ENCODE measurements at regions not wholly inside any gene's neighbourhood (a gene's known extent, or its start where the extent isn't known, plus 50 kb on each side); places are given as distances from the start of the nearest gene placed in this dataset.

DNA sequence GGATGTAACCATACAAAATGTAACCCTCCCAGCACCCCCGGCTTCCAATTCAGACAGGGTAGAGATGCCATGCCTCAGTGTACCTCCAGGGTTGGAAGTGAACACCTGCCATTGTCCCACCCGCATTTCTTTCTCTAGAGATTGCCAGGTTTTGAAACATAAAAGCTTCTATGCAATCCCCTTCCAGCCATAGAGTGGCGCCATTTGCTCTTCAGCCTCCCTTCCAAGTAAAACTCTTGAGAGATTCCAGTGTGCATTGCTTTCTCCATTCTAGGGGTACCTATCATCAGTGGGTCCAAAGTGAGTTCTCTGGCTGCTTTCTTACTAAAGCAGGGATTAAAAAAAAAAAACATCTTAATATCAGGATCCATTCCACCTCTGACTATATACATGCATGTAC lies 133.1 kb upstream of the RPL38 start:
- TF ChIP-seq, protein P1, sequence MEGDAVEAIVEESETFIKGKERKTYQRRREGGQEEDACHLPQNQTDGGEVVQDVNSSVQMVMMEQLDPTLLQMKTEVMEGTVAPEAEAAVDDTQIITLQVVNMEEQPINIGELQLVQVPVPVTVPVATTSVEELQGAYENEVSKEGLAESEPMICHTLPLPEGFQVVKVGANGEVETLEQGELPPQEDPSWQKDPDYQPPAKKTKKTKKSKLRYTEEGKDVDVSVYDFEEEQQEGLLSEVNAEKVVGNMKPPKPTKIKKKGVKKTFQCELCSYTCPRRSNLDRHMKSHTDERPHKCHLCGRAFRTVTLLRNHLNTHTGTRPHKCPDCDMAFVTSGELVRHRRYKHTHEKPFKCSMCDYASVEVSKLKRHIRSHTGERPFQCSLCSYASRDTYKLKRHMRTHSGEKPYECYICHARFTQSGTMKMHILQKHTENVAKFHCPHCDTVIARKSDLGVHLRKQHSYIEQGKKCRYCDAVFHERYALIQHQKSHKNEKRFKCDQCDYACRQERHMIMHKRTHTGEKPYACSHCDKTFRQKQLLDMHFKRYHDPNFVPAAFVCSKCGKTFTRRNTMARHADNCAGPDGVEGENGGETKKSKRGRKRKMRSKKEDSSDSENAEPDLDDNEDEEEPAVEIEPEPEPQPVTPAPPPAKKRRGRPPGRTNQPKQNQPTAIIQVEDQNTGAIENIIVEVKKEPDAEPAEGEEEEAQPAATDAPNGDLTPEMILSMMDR (IDR thresholded peaks at IDR 0.05): no peak
- ATAC-seq: no peak
- intact Hi-C loops (cut with DNase I): no loop called here
- peaks cover 6% of the 10 kb centered on the region for H3K9me3 ChIP-seq
- H3K36me3 ChIP-seq: no peaks in the 10 kb centered on the region
- no peaks in the 10 kb centered on the region for H3K27me3 ChIP-seq (ENCODE audit: low read depth)
- no peak overlapping the region for H3K4me3 ChIP-seq
- no peaks in the 10 kb centered on the region for H3K4me1 ChIP-seq
- no peak overlapping the region for H3K27ac ChIP-seq
- no peak for DNase-seq

DNA sequence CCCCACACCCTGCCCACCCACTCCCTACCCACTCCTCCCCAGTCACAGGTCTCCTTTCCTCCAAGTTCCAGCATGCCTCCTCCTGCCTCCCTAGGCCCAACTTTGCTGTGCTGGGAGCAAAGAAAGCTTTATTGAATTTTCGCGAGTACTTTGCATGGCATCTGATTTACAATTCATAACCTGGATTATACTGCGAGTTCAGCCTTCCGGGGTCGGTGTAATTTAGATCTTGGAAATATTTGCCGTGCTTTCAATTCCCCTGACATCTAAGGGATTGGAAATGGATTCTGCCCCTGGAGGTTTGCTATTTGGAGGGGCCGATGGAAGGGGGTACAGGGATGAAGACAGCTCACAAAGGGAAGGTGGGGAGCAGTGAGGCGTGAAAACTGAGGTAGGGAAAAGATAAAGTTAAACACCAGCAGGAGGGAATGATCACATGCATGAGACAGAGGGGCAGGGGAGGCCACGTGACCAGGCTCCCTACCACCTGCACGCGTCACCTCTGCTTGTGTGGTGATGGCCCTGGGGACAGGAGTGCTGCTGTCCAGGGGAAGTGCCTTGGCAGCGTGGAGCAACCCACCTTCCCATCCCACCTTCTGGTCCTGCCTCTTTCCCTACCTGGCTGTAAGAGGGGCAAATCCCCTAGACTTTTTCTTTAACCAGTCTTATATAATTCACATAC lies 132.3 kb upstream of the RPL38 start:
- Histone ChIP-seq H3K4me3 (no peak overlapping the region), H3K9me3 (peaks cover 6% of the 10 kb centered on the region), H3K27ac (no peak overlapping the region), H3K4me1 (no peaks in the 10 kb centered on the region), H3K36me3 (no peaks in the 10 kb centered on the region), H3K27me3 (ENCODE audit: low read depth) (no peaks in the 10 kb centered on the region)
- no peak for DNase-seq
- TF ChIP-seq, protein P1 (IDR thresholded peaks at IDR 0.05): no peak
- no peak for ATAC-seq
- intact Hi-C loops (cut with DNase I): no loop called here

DNA sequence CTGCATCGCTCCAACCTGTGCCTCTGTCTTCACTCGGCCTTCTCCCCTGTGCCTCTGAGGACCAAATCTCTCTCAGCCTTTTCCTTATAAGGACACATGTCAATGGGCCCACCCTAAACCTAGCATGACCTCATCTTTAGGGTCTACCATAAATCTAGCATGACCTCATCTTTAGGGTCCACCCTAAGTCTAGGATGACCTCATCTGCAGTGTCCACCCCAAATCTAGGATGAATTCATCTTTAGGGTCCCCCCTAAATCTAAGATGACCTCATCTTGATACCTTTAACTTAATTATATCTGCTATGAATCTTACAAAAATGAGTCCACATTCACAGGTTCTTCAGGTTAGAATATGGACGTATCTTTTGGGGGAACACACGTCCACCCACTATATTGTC lies 131.1 kb upstream of the RPL38 start:
- DNase-seq: no peak
- intact Hi-C loops (cut with DNase I): no loop called here
- ATAC-seq: no peak

DNA sequence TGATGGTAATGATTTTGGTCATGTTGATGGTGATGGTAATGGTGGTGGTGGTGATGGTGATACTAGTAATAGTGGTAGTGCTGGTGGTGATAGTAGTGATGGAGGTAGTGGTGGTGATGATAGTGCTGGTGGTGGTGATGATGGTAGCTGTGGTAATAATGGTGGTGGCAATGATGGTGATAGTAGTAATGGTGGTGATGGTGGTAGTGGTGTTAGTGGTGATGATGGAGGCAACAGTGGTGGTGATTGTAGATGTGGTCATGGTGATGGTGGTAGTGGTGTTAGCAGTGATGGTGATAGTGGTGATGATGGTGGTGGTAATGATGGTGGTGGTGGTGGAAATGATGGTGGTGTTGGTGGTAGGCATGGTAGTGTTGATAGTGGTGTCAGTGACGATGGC lies 127.0 kb upstream of the RPL38 start:
- H3K27me3 ChIP-seq (ENCODE audit: low read depth): peaks cover 4% of the 10 kb centered on the region
- H3K4me1 ChIP-seq: no peaks in the 10 kb centered on the region
- intact Hi-C loops (cut with DNase I): no loop called here
- no peak for DNase-seq
- H3K27ac ChIP-seq: no peak overlapping the region
- H3K36me3 ChIP-seq: no peaks in the 10 kb centered on the region
- no peak for ATAC-seq
- peaks cover 6% of the 10 kb centered on the region for H3K9me3 ChIP-seq
- no peak overlapping the region for H3K4me3 ChIP-seq
- TF ChIP-seq, protein P1 (IDR thresholded peaks at IDR 0.05): no peak

More for the DNA sequence above, 131.1 kb upstream of the RPL38 start:
- Histone ChIP-seq H3K27me3 (ENCODE audit: low read depth) (no peaks in the 10 kb centered on the region), H3K4me1 (no peaks in the 10 kb centered on the region), H3K27ac (no peak overlapping the region), H3K4me3 (no peak overlapping the region), H3K9me3 (peaks cover 6% of the 10 kb centered on the region), H3K36me3 (no peaks in the 10 kb centered on the region)
- TF ChIP-seq, protein P1 (IDR thresholded peaks at IDR 0.05): no peak

DNA sequence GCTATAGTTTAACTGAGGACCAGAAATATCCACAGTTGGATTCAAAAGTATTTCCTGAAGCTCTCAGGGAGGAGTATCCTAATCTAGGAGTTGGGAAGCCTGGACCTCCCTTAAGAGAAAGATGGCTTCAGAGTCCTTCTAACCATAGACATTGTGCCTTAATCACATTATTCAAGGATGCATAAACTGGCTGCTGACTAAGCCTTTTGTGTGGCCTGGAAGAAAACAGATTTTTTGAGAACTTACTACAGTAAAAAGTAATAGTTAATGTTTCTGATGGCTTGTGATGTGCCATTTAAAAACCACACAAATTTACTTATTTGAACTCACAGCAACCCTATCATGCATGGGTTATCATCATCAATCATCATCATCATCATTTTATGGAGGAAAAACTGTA lies 126.2 kb upstream of the RPL38 start:
- TF ChIP-seq, protein P1 (IDR thresholded peaks at IDR 0.05): no peak
- ATAC-seq (no peak), DNase-seq (no peak)
- peaks cover 6% of the 10 kb centered on the region for H3K9me3 ChIP-seq
- no peak overlapping the region for H3K4me3 ChIP-seq
- H3K27me3 ChIP-seq (ENCODE audit: low read depth): peaks cover 11% of the 10 kb centered on the region
- no peaks in the 10 kb centered on the region for H3K36me3 ChIP-seq
- intact Hi-C loops (cut with DNase I): no loop called here
- no peak overlapping the region for H3K27ac ChIP-seq
- H3K4me1 ChIP-seq: no peaks in the 10 kb centered on the region
